ENCODE measurements at regions not wholly inside any gene's neighbourhood (a gene's known extent, or its start where the extent isn't known, plus 50 kb on each side); places are given as distances from the start of the nearest gene placed in this dataset.

DNA sequence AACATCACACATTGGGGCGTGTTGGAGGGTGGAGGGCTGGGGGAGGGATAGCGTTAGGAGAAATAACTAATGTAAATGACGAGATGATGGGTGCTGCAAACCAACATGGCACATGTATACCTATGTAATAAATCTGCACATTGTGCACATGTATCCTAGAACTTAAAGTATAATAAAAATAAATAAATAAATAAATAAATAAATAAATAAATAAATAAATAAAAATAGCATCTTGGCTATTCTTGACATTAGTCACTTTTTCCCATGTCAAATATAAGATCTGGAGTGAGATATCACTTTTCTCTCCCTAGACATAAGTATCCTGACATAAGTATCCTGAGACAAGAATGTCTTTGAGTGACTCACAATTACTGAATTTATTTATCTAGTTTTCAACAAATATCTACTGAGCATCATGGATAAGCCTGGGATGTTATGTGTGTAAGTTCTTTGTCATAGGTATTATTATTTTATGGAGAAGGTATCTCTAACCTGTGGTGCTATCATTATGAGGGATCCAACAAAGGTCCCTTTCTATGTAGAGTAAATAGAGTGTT lies 691.3 kb downstream of the SORCS1 start:
- TF ChIP-seq POLR2A (IDR thresholded peaks at IDR 0.05) (no peak), CTCF (IDR thresholded peaks at IDR 0.05) (no peak), POLR2AphosphoS5 (IDR thresholded peaks at IDR 0.05) (no peak)
